ENCODE measurements at regions not wholly inside any gene's neighbourhood (a gene's known extent, or its start where the extent isn't known, plus 50 kb on each side); places are given as distances from the start of the nearest gene placed in this dataset.

DNA sequence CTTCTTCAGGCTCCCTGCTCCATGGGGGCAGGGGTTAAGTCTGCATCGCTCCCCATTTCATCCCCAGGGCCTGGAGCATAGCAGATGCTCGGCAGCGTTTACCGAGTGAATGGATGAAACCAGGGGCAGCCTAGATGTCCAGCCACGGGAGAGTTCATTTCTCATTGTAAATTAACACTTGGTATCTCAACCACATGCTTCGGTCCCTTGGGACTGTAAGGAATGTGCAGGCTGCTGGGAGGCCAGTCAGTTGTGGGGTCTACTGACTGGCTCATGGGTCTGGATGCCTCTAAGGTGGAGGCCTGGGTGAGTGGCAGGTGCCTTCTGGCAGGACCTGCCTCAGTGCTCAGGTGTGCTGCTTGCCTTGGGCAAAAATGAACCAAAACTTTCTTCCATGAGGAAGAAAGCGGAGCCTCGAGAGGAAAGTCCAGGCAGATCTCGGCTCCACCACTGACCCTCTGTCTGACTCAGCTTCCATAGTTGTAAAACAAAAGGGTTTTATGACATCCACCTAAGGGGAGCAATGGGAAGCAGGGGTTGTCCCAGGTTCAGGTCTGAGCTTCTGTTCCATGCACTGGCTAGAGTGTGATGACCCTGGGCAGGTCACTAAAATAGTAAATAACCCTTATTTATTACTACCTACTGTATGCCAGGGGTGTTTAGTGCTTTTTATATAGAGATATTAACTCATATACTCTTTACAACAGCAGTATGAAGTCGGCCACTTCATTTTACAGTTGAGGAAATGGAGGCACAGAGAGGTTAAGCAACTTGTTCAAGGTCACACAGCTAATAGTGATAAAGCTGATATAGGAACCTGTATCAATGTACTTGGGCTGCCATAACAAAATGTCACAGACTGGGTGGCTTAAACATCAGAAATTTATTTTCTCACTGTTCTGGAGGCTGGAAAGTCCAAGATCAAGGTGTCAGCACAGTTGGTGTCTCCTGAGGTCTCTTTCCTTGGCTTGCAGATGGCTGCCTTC is 144.3 kb upstream of the STX18 start:
- DNase-seq: peak; percentile 56 to 68
- Histone ChIP-seq H3K9me3 (ENCODE audit: control insufficient read depth, low read depth, low read length) (no peaks in the 10 kb centered on the region), H3K27me3 (ENCODE audit: control insufficient read depth, insufficient read depth, low read length) (no peaks in the 10 kb centered on the region), H3K4me1 (ENCODE audit: control insufficient read depth, insufficient read depth, low read length) (peaks cover 48% of the 10 kb centered on the region), H3K4me3 (ENCODE audit: low read length) (no peak overlapping the region), H3K36me3 (ENCODE audit: control insufficient read depth, insufficient read depth, low read length) (no peaks in the 10 kb centered on the region), H3K27ac (ENCODE audit: low read length) (peak overlapping the region; percentile 78)
- WGBS (ENCODE audit: insufficient coverage, low lambda C conversion rate): no CpG with 5 or more reads among the region's 10 CpGs

DNA sequence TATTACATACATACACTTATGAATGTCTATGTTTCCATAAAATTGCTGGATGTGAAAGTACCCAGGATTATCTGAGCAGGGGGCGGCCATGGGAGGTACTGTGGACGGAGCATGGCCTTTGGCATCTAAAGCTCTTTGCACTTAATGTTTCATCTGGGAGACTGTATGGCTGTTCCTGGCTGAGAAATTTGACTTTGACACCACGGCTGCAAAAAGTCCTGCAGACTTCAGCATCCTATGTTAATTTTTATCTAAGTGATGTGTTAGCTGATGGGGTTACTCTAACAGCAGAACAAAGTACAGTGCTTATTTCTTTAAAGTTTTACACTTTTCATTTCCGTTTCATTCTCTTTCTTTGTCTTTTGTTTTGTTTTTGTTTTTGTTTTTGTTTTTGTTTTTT is 139.8 kb upstream of the STX18 start:
- Histone ChIP-seq H3K9me3 (ENCODE audit: control insufficient read depth, low read depth, low read length) (no peaks in the 10 kb centered on the region), H3K36me3 (ENCODE audit: control insufficient read depth, insufficient read depth, low read length) (no peaks in the 10 kb centered on the region), H3K4me3 (ENCODE audit: low read length) (no peak overlapping the region), H3K27ac (ENCODE audit: low read length) (peak overlapping the region; percentile 79), H3K27me3 (ENCODE audit: control insufficient read depth, insufficient read depth, low read length) (no peaks in the 10 kb centered on the region), H3K4me1 (ENCODE audit: control insufficient read depth, insufficient read depth, low read length) (peaks cover 54% of the 10 kb centered on the region)
- 42% methylated on average over 1 of the region's 4 CpGs for WGBS (ENCODE audit: insufficient coverage, low lambda C conversion rate)
- peak; percentile 65 to 87 for DNase-seq

DNA sequence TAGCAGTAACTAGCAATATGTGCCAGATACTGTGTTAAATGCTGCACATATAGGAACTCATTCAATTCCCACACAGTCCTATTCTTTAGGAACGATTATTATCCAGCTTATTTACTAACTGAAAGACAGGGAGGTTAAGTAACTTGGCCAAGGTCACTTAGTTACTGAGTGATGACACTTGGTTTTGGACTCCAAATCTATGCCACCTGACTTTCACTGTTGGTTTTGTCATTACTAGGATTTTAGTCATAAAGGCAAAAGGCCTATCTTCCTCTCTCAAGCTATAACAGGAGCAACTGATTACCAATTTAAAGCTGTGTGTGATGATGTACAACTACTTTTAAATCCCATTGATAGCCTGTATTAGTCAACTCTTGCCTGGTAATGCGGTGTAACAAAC is 138.9 kb upstream of the STX18 start:
- Histone ChIP-seq H3K4me3 (ENCODE audit: low read length) (no peak overlapping the region), H3K36me3 (ENCODE audit: control insufficient read depth, insufficient read depth, low read length) (no peaks in the 10 kb centered on the region), H3K9me3 (ENCODE audit: control insufficient read depth, low read depth, low read length) (no peaks in the 10 kb centered on the region), H3K27me3 (ENCODE audit: control insufficient read depth, insufficient read depth, low read length) (no peaks in the 10 kb centered on the region), H3K4me1 (ENCODE audit: control insufficient read depth, insufficient read depth, low read length) (peaks cover 49% of the 10 kb centered on the region), H3K27ac (ENCODE audit: low read length) (peak overlapping the region; percentile 59)
- DNase-seq: no peak
- WGBS (ENCODE audit: insufficient coverage, low lambda C conversion rate): no CpG with 5 or more reads among the region's 2 CpGs

DNA sequence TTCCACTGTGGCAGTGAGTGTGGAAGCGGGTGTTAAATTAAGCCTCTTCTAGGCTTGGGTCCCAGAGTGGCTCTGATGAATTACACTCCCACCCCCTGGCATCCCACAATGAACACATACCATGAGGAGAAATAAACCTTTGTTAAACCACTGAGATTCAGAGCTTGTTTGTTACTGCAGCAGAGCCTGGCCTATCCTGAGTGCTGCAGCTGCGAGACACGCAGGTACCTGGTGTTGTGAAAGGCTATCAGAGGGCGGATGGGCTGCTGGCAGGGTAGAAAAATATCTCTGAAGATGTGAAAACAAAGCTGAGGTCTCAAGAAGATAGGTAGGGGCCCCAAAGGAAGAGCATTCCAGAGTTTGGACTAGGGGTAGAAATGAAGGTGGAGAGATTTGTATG is 138.4 kb upstream of the STX18 start:
- H3K36me3 ChIP-seq (ENCODE audit: control insufficient read depth, insufficient read depth, low read length): no peaks in the 10 kb centered on the region
- H3K27ac ChIP-seq (ENCODE audit: low read length): peak overlapping the region; percentile 59
- no peak overlapping the region for H3K4me3 ChIP-seq (ENCODE audit: low read length)
- peaks cover 43% of the 10 kb centered on the region for H3K4me1 ChIP-seq (ENCODE audit: control insufficient read depth, insufficient read depth, low read length)
- H3K27me3 ChIP-seq (ENCODE audit: control insufficient read depth, insufficient read depth, low read length): no peaks in the 10 kb centered on the region
- DNase-seq: no peak
- no peaks in the 10 kb centered on the region for H3K9me3 ChIP-seq (ENCODE audit: control insufficient read depth, low read depth, low read length)
- no CpG with 5 or more reads among the region's 4 CpGs for WGBS (ENCODE audit: insufficient coverage, low lambda C conversion rate)

DNA sequence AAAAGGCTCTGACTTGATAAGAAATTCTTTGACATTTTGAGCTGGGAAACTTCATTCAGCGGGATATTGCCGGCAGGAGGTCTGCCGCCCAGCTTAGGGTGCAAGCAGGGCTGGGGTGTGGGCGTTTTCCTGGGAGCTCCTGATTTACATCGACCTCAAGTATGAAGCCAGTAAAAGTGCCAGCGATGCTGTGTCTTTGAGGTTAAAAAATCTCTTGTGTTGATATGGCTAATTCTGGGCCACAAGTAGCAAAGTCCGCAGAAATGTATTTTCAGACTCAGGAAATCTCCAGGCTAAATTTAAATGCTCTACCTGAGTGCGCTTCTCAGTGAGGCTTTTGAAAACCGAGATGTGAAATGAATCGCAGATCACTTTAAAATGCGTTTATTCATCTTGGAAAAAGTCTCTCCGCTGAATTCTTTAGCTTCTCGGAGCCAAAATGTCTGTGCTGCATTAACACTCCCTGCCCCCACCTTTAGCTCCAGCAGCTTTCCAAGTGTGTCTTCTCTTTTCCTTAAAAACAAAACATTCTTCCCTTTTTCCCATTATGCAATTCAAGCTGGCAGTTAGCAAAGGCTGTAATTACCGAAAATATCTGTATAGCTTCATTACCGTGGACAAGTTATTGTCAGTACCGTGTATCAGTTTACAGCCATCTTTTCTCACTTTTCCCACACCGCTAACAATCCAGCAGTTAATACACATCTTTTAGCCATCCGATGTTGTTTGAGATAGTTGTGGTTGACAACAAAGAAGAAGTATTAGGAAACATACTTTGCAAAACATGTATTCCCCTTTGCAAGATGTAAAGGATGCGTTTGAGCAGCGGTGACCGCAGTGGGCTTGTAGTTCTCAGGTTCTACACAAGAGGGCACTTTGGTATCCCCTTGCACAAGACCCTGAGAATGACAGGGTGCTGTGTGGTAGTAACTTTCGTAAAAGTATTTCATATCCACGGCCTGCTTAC is 136.0 kb upstream of the STX18 start:
- Histone ChIP-seq H3K36me3 (ENCODE audit: control insufficient read depth, insufficient read depth, low read length) (no peaks in the 10 kb centered on the region), H3K9me3 (ENCODE audit: control insufficient read depth, low read depth, low read length) (peaks cover 3% of the 10 kb centered on the region), H3K4me3 (ENCODE audit: low read length) (no peak overlapping the region), H3K4me1 (ENCODE audit: control insufficient read depth, insufficient read depth, low read length) (peaks cover 34% of the 10 kb centered on the region), H3K27me3 (ENCODE audit: control insufficient read depth, insufficient read depth, low read length) (no peaks in the 10 kb centered on the region), H3K27ac (ENCODE audit: low read length) (no peak overlapping the region)
- WGBS (ENCODE audit: insufficient coverage, low lambda C conversion rate): 41% methylated on average over 8 of the region's 23 CpGs
- DNase-seq: no peak

DNA sequence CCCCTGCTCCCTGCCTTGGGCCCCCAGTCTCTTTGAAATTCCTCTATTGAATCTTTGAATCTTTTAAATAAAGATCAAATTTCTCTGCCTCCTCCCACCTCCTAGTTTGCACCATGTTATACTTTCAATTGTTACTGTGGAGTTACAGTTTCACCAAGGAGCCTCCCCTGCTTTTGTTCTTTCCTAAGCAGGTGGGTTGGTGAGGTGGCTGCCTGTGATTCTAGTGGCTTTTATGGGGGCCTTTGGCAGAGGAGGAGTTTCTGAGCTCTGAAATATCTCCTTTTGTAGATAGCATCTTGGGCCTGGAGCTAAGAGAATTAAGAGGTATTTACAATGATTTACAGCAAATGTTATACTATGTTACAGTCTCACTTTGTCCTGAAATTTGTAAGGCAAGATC is 133.8 kb upstream of the STX18 start:
- H3K36me3 ChIP-seq (ENCODE audit: control insufficient read depth, insufficient read depth, low read length): no peaks in the 10 kb centered on the region
- H3K4me3 ChIP-seq (ENCODE audit: low read length): no peak overlapping the region
- H3K9me3 ChIP-seq (ENCODE audit: control insufficient read depth, low read depth, low read length): peaks cover 3% of the 10 kb centered on the region
- DNase-seq: no peak
- no peak overlapping the region for H3K27ac ChIP-seq (ENCODE audit: low read length)
- H3K4me1 ChIP-seq (ENCODE audit: control insufficient read depth, insufficient read depth, low read length): peaks cover 34% of the 10 kb centered on the region
- H3K27me3 ChIP-seq (ENCODE audit: control insufficient read depth, insufficient read depth, low read length): no peaks in the 10 kb centered on the region

DNA sequence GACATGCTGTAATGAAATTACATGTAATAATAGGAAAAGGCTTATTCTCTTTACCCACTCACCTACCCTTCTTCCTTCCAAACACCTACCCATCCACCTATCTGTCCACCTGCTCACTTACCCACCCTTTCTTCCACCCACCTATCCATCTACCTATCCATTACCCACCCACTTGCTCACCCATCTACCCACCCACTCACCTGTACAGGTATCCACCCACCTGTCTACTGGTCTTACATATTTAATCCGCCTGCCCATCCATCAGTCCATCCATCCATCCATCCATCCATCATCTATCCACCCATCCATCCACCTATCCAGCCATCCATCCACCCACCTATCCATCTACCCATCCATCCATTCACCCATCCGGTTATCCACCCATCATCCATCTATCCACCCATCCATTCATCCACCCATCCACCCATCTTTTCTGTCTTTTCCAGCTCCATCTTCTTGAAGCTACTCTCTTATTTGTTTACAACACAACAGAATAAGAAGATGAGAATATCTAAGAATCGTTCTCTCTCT is 133.3 kb upstream of the STX18 start:
- H3K9me3 ChIP-seq (ENCODE audit: control insufficient read depth, low read depth, low read length): peaks cover 3% of the 10 kb centered on the region
- 83% methylated on average over 3 of the region's 3 CpGs for WGBS (ENCODE audit: insufficient coverage, low lambda C conversion rate)
- H3K4me1 ChIP-seq (ENCODE audit: control insufficient read depth, insufficient read depth, low read length): peaks cover 29% of the 10 kb centered on the region
- no peaks in the 10 kb centered on the region for H3K27me3 ChIP-seq (ENCODE audit: control insufficient read depth, insufficient read depth, low read length)
- no peak overlapping the region for H3K27ac ChIP-seq (ENCODE audit: low read length)
- DNase-seq: no peak
- H3K4me3 ChIP-seq (ENCODE audit: low read length): no peak overlapping the region
- H3K36me3 ChIP-seq (ENCODE audit: control insufficient read depth, insufficient read depth, low read length): no peaks in the 10 kb centered on the region

DNA sequence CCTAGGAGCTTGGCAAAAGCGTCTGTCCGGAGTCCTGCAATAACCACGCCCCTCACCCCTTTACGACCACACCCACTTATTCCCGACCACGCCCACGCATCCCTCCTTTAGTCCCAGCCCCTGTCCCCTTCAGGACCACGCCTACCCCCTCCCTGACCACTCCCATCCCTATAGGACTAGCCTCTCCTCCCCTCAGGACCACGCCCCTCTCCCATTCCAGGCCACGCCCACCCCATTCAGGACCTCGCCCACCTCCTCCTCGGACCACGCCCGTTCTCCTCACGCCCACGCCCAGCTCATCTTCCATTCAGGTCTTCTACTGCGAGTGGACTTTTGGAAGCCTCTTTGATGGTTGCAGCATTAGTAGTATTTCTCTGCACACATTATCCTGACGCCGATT is 131.2 kb upstream of the STX18 start:
- 79% methylated on average over 2 of the region's 19 CpGs for WGBS (ENCODE audit: insufficient coverage, low lambda C conversion rate)
- peak; percentile 42 to 46 for DNase-seq
- H3K9me3 ChIP-seq (ENCODE audit: control insufficient read depth, low read depth, low read length): peaks cover 3% of the 10 kb centered on the region
- H3K36me3 ChIP-seq (ENCODE audit: control insufficient read depth, insufficient read depth, low read length): no peaks in the 10 kb centered on the region
- no peaks in the 10 kb centered on the region for H3K27me3 ChIP-seq (ENCODE audit: control insufficient read depth, insufficient read depth, low read length)
- peaks cover 29% of the 10 kb centered on the region for H3K4me1 ChIP-seq (ENCODE audit: control insufficient read depth, insufficient read depth, low read length)
- peak overlapping the region; percentile 39 for H3K27ac ChIP-seq (ENCODE audit: low read length)
- H3K4me3 ChIP-seq (ENCODE audit: low read length): no peak overlapping the region

DNA sequence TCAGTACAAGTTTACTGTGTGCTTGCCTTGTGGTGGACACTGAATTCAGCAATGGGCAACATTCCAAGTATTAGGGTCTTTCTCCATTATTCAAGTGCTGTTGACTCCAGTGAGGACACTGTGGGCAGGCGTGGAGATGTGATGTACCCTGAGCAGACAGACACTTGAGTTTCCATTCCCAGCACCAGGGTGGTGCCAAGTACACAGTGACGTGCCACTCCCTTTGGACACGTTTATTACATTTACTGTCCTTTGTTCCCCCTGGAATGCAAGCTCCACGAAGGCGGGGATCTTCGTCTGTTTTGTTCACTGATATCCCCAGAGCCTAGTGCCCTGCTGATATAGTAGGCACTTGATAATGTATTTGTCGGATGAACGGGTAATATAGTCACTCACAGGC is 130.6 kb upstream of the STX18 start:
- H3K36me3 ChIP-seq (ENCODE audit: control insufficient read depth, insufficient read depth, low read length): no peaks in the 10 kb centered on the region
- peak overlapping the region; percentile 58 for H3K27ac ChIP-seq (ENCODE audit: low read length)
- whole genome bisulfite sequencing (ENCODE audit: insufficient coverage, low lambda C conversion rate): 8% methylated on average over 2 of the region's 8 CpGs
- peaks cover 3% of the 10 kb centered on the region for H3K9me3 ChIP-seq (ENCODE audit: control insufficient read depth, low read depth, low read length)
- no peaks in the 10 kb centered on the region for H3K27me3 ChIP-seq (ENCODE audit: control insufficient read depth, insufficient read depth, low read length)
- H3K4me1 ChIP-seq (ENCODE audit: control insufficient read depth, insufficient read depth, low read length): peaks cover 22% of the 10 kb centered on the region
- peak; percentile 80 to 85 for DNase-seq
- H3K4me3 ChIP-seq (ENCODE audit: low read length): no peak overlapping the region

DNA sequence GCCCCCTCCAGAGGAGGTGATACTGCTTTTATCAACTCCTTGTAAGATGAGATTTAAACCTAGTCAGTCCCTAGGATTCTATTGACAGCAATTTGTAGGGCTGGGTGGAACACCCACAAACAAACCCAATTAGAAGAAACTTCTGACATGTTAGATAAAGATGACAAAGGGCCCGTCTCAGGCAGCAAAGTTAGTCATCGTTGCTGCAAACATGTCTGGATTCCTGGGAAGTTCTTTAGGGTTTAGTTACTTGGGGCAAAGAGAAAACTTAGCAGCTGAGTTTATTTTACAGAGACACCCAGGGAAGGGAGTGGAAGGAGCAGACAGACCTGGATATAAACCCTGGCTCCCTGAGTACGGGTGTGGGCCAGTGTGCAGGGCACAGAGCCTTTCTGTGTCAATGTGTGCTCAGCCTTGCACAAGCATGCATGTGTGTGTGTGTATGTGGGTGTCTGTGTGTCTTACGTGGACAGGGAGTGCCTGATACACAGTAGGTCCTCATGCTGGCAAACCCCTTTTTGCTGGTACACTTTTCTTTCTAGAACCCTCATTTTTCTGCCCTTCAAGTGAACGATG is 130.0 kb upstream of the STX18 start:
- peak overlapping the region; percentile 58 for H3K27ac ChIP-seq (ENCODE audit: low read length)
- no peak overlapping the region for H3K4me3 ChIP-seq (ENCODE audit: low read length)
- no peaks in the 10 kb centered on the region for H3K27me3 ChIP-seq (ENCODE audit: control insufficient read depth, insufficient read depth, low read length)
- 50% methylated on average over 1 of the region's 5 CpGs for WGBS (ENCODE audit: insufficient coverage, low lambda C conversion rate)
- peaks cover 3% of the 10 kb centered on the region for H3K9me3 ChIP-seq (ENCODE audit: control insufficient read depth, low read depth, low read length)
- no peak for DNase-seq
- H3K36me3 ChIP-seq (ENCODE audit: control insufficient read depth, insufficient read depth, low read length): no peaks in the 10 kb centered on the region
- peaks cover 21% of the 10 kb centered on the region for H3K4me1 ChIP-seq (ENCODE audit: control insufficient read depth, insufficient read depth, low read length)

All from large intestine (tissue), 3 donors.